ENCODE measurements at regions not wholly inside any gene's neighbourhood (a gene's known extent, or its start where the extent isn't known, plus 50 kb on each side); places are given as distances from the start of the nearest gene placed in this dataset.

DNA sequence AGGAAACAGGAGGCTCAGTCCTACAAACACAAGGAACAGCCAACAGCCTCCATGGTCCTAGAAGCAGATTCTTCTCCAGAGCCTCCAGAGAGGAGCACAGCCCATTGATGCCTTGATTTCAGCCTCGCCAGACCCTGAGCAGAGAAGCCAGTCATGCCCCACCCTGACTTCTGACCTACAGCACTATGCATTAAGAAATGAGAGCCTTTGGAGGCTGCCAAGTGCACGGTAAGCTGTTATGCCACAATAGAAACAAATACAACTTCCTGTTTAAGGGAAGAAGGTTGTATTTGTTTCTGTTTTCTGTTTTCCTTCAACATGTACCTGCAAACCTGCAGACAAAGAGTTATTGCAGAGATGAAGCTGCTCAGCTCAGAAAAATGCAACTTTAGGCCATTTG is 181.3 kb upstream of the AGAP1 start:
- DNase-seq: no peak

DNA sequence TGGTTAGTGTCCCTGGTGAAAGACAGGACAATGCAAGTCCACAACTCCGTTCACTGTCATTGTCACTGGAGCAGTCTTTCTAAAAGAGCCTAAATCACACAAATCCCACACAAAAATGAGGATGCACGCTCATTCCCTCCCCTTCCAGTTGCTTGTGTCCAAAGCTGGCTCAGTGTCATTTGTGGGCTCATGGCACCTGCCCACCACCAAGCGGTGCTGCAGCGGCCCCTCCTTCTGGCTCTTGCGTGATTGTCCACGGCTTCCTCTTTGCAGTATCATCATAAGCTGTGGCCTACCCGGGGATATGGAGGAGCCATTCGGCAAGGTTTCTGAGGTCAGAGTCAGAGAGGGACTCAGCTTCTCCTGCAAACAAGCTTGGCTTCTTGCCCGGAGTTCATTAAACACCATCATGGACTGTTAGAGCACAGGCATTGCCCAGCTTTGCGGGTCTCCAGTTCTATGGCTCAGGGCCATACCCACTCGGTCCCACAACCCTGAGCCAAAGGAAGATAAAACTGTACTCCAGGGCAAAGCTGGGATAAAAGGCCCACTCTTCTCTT is 179.4 kb upstream of the AGAP1 start:
- no peak for DNase-seq

DNA sequence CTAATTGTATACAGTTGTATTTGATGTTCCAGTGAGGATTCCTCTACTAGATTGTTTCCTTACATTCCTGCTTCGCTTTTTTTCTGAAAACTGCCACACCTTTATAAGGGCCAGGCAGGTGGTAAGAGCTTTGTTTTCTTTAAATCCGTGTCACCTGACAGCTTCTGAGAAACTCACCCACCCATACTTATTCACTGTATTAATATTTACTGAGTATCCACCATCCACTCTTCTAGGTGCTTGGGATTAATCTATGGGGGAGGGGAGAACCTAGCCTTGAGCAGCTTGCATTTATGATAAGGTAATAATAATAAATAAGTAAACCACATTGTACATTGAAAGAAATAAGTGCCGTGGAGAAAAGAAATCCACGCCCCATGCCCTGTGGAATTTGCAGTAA is 174.7 kb upstream of the AGAP1 start:
- no peak for DNase-seq

DNA sequence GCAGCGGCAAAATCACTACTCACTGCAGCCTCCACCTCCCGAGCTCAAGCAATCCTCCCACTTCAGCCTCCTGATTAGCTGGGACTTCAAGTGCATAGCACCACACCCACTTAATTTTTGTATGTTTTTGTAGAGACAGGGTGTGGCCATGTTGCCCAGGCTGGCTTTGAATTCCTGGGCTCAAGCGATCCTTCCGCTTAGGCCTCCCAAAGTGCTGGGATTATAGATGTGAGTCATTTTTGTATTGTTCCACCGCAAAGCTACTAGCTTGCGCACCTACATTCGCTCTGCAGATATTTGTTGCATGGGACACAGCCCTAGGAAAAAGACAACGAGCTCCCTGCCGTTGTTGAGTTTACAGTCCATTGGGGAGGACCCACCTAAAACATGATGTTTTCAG is 173.5 kb upstream of the AGAP1 start:
- no peak for DNase-seq

DNA sequence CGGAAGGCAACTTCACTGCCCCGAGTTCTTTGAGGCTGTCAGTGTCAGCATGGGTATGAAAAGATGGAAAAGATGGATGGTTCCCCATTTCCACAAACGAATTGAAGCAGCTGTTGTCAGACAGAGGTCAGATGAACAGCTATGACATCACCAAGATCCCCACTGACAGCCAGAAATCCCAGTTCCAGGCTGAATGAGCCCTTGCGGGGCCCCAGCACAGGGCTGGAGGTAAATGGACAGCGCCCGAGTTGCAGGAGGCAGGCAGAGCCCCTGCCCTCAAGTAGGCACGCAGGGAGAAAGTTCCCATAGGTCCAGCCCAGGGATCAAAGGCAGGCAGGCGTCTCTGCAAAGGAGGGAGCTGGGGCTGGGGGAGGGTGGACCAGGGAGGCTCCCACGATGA is 169.5 kb upstream of the AGAP1 start:
- DNase-seq: no peak

DNA sequence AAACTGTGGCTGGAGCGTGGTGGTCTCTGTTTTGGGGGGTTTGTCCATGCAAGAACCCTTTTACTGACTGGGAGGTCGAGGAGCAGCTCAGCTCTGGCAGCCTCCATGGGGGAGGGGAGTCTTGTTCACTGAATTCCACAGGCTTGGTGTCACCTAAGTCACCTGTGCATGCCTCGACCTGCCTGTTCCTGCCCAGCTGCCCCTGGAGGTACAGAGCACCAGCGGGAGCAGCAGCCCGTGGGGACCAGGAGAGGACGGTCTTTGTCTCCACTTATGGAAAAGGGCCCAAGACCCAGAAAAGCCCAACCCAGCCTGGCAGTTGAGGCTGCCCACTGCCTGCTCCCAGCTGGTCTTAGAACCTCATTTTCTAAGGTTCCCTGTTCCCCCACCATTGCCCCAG is 168.7 kb upstream of the AGAP1 start:
- no peak for DNase-seq

DNA sequence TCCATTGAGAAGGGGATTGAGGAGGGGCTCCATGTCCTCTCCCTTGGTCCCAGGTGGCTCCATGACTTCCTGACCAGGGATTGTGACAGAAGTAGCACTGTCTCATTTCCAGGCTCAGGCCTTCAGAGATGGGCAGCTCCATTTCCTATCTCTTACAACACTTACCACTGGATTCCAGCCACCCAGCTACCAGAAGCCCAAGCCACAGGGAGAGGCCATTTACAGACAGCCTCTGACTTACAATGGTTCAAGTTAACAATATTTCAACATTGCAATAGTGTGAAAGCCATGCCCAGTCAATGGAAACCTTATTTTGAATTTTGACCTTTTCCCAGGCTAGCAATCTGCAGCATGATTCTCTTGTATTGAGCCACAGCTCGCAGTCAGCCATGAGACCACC is 164.9 kb upstream of the AGAP1 start:
- DNase-seq: no peak

DNA sequence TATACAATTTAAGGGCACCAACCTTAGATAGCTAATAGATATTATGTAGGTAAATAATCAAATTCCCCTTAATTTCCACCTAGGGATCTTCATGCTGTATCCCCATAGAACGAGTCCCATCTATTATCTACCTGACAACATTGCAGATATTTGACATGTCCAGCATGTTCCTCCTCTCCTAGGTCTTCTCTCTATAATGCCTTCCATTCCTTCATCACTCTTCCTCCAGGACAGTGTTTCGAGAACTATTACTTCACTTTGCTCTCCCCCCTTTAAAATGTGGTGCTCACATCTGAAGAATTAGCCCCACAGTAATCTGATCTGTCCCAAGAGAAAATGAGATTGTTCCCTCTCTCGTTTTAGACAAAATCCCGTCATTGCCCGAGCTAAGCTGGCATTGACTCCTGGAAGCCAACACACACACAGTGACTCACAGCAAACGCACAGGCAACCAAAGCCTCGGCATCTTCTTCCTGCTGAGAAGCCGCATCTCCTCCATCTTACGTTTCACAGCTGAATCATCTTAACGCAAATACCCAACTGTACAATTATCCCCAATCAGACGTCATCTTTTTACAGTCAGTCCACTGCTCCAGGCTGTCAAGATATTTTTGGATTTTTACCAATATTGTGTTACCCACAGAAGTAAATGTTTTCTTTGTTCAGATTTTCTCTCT is 162.9 kb upstream of the AGAP1 start:
- peak; percentile 6 for DNase-seq

DNA sequence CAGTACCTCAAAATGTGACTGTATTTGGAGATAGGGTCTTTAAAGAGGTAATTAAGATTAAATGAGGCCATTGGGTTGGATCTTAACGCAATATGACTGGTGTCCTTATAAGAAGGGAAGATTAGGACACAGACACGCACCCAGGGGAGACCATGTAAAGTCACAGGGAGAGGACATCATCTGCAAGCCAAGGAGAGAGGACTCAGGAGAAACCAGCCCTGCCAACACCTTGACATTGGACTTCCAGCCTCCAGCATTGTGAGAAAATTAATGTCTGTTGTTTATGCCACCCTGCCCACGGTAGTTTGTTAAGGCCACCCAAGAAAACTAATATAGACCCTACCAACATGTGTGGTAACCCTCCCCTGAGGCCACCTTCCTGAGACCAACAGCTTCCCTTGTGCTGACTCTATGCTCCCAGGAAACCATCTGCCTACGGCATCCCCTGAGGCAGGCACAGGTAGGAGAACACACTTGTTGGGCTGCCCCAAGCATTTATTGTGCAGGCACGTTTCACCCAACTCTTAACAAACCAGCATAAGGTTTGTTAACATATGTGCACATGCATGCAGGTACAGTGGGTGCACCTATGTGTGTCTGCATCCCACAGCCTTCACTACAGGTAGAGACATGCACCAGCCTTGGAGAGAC is 161.5 kb upstream of the AGAP1 start:
- no peak for DNase-seq

DNA sequence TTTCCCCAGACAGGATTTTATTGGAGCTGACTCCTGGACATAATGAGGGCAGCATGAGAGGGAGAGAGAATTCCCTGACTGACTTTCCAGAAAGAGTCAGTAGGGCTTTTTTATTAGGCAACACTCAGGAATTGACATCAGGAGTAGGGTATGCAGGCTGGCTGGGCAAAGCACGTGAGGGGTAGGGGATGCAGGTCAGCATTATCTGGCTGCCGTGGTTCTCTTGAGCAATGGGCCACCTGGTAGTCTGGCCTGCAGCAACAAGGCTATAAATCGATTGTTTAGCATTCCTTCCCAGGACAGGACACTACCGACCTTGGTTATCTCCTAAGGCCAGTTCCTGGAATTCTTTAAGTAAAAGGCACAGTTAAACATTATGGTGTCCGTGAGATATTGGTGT is 160.8 kb upstream of the AGAP1 start:
- no peak for DNase-seq

DNA sequence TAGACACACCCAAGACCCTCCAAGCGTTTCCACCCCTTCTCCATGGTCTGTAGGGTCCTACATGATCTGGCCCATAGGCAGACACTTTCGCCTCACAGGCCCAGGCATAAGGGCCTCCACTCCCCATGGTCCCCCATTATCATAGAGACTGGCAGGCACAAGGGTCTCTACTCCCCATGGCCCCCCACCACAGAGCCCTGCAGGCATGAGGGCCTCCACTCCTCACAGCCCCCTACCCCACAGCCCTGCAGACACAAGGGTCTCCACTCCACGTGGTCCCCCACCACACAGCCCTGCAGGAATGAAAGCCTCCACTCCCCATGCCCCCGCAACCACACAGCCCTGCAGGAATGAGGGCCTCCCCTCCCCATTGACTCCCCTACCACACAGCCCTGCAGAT is 159.7 kb upstream of the AGAP1 start:
- no peak for DNase-seq

DNA sequence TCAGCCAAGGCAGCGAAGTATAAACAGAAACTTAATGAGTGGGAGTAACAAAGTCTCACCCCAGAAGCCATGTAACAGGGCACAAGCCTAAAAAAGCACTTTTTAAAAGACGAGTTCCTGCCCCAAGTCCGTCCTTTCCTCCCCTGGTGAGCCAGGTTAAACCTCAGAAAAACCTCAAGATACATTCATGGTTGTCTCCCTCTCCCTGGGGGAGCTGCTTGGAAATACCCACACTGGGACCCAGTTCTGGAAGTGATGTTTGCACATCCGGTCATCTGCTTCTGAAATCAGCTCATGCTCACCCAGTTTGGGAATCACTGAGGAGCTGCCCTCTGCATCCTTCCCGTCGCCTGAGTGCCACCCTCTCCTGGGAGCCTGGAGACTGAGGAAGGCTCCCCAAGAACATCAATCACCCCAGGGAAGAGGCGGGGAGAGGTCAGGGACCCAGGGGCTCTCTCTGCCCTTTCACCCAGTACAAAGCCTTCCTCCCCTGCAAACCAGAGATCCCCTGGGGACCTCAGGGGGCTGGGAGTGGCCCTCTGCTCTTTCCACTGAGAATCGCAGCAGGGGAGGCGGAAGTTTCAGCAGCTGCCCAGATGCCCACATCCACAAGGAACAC is 150.6 kb upstream of the AGAP1 start:
- DNase-seq: no peak

DNA sequence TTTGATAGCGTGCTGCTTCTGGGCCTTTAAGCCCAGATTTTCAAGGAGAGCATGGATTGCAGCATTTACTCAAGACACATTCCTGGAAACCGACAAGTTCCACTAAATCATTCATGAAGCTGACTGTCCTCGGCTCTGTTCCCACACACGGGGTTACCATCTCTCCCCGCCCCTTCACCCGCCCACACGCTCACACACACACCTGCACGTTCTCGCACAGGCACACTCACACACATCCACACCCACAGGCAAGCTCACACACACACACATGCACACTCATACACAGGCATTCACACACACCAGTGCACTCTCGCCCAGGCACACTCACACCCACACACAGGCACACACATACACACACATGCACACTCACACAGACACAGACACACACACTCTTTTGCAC is 150.0 kb upstream of the AGAP1 start:
- no peak for DNase-seq

DNA sequence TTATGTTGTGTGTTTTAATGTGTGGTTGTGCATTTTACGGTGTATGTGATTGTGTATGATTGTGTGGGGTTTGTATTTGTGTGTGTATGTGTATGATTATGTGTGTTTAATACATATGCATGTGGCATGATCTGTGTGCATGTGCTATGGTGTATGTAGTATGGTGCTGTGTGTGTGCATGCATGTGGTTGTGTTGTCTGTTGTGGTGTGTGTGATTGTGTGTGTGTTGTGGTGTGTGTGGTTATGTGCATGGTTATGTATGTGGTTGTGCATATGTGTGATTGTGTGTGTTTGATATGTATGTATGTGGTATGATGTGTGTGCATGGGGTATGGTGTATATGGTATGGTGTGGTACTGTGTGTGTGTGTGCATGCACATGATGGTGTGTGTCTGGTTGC is 148.1 kb upstream of the AGAP1 start:
- no peak for DNase-seq

DNA sequence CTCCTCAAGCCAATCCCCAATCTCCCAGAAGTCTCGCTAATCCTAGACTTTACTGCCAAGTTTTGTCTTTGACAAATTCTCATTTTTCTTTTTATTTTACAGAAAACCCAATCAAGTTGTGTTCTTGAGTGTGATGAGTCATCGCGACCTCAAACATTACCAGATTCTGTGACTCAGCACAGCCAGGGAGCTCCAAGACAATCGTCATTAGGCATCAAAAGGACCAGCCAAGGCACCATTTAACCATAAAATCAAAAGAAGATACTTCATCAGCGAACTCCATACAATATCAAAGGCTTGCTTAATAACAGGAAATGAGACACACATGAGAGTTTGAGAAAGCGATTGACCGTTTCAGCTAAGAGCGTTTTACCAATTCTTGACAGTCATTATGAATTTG is 146.2 kb upstream of the AGAP1 start:
- peak; percentile 54 for DNase-seq

DNA sequence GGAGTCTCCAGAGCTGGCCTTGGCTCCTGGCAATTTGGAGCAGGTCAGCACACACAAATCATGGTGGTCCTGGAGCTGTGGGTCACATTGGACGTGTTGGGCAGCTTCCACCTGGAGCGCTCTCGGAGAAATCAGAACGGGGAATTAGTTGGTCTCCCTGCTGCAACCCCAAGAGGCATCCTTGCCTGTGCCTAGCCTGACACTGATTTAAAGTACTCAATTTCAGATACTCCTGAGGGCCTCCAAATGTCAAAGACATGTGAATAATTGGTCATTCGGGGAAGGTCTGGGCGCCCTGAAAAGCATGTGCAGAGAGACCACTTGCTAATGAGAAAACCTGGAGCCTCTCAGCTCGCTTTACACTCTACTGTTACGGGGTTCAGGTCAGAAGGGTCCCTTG is 145.5 kb upstream of the AGAP1 start:
- no peak for DNase-seq

DNA sequence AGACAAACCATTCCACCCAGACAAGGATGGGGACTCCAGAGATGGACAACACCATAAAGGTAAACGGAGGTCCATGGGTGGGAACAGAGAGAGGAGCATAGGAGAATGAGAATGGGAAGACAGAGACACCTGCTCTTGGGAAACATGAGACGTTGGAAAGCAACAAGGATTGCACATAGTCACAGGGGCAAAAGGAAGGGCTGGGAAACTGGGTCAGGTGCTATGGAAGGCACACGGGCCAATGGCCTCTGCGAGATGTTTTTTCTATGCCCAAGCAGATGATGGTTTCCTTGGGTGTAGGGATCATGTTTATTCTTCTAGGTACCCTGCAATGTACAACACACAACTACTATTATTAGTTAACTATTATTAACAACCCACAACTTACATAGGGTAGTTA is 143.6 kb upstream of the AGAP1 start:
- no peak for DNase-seq

DNA sequence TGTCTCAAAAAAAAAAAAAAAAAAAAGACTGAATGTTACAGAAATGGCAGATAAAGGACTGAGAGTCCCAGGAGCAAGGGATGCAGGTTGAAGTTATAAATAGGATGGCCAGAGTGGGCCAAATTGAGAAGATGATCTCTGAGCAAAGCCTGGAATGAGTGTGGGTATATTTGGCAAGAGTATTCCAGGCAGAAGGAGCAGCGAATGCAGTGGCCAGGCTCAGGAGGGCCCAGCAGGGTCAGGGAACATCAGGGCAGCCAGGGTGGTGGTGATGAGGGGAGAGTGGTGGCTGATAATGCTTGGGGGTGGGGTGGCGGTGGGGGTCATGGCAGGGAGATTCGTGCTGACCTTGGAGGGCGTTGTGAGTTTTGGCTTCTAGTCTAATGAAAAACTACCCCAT is 141.3 kb upstream of the AGAP1 start:
- no peak for DNase-seq

DNA sequence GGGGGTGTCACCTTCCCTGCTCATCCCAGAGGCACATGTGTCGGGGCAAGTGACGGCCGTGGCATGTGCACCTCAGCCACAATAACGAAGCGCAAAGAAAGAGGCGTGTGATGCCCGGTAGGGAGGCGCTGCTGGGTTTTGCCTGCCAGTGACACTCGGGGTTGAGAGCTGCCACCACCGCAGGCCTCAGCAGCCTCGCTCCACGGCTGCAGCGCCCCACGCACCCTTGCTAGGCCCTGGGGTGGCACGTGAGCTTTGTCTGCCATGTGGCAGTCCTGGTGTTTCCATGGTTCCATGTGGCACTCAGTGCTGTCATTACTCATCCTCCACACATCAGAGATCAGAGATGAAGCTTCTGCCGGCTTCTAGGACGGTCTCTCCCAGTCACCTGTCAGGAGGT is 136.0 kb upstream of the AGAP1 start:
- DNase-seq: no peak

DNA sequence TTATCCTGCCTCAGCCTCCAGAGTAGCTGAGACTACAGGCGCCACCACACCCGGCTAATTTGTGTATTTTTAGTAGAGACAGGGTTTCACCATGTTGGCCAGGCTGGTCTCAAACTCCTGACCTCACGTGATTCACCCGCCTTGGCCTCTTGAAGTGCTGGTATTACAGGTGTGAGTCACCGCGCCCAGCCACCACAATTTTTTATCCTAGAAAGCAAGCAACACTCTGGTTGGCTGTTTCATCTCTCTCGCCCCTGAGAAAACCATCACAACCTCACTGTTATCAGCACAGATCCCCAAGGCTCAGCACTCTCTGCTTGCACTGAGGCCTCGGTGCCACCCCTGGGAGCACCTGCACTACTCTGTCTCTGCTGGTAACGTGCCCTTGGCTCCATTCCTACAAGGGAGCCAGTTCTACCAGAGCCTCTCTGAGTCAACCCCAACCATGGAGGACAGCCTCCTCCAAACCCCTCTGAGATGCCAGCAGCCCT is 134.8 kb upstream of the AGAP1 start:
- DNase-seq: no peak

DNA sequence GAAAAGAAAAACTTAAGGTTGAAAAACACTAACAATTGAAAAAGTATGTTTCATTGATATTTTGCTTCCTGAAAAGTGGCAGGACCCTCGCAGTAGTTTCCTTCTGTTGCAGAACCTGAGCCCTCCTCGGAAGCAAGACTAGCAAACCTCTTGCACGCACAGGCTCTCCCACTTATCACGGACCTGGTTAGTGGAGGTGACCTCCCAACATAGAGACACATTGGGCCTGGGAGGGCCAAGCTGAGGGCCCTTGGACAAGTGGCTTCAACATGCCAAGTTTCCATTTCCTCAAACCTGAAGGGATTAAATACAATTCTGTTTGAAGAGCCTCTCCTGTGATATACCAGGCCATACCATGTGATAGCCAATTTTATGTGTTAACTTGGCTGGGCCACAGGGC is 133.4 kb upstream of the AGAP1 start:
- no peak for DNase-seq

DNA sequence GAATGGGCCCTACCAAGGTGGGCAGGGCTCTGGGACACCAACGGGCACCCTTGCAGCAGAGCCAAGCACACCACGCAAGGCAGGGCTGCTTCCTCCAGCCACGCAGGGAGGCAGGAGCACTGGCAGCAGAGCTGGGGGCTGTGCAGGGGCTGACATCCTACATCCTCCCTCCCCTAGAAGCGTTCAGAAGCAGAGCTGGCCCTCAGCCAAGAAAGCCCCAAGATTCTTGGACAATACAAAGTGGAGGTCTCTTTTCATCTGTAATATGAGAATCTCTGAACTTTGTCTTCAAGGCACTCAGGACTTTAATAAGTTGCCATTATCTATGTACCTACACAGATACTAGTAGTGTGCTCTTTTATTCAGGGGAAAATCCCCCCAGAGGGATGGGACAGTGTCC is 128.1 kb upstream of the AGAP1 start:
- DNase-seq: no peak

DNA sequence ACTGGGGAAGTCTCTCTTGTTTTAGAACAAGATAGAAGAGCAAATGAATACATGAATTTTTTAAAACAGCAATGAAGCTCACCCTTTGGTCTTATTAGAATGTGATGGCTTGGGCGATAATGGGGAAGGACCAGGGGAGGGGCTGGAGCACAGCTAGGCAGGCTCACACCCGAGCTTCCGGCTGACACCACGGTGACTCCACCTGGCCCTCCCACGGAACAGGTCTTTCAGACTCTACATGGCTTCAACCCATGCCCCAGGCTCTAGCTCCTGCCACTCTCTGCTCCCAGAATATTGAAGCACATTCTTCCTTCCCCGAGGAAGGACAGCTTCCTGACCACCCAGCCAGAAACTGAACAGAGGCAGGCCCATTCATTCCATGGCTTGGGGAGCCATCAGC is 127.5 kb upstream of the AGAP1 start:
- DNase-seq: no peak

DNA sequence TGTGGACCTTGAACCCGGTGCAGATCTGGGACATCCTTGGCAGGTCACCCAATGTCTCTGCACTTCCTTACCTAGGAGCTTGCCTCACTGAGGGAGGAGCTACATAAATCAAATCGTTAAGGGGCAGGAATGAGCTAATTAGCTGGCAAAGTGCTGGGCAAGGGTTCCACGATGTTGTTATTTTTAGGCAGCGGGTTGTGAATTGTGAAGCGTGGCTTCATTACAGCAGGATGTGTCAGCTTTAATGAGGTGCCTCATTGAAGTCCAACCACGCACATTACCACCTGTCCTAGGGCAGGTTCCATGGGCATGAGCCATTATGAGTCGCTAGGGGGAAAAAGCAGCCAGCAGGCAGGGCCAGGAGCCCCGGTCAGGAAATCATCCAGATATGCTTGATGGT is 127.0 kb upstream of the AGAP1 start:
- no peak for DNase-seq

Data from HCEC 1CT (cell line).